GDM1 (cell line): ENCODE measurements at regions not wholly inside any gene's neighbourhood (a gene's known extent, or its start where the extent isn't known, plus 50 kb on each side); places are given as distances from the start of the nearest gene placed in this dataset.
"Not testable (repeated sequence)": the region's sequence is repeated elsewhere in the genome, so short reads cannot be mapped to it uniquely, and the experiment has no call there.

Source experiments
- DNase-seq: peaks from one replicate; lab custom pipeline; 2025; lab: John Stamatoyannopoulos, UW

- no peak for DNase-seq
Measured at GRCh38 chr7:125834421-125834820, 904.8 kb upstream of the POT1 start.

- no peak for DNase-seq
Measured at GRCh38 chr7:125833839-125834238, 904.2 kb upstream of the POT1 start.

- DNase-seq = no peak
Measured at GRCh38 chr7:125830743-125831142, 901.1 kb upstream of the POT1 start.

GRCh38 chr7:125828153-125828700, 898.6 kb upstream of the POT1 start:
- DNase-seq = no peak

GRCh38 chr7:125823538-125823937, 893.9 kb upstream of the POT1 start:
- no peak for DNase-seq

- DNase-seq = no peak
Measured at GRCh38 chr7:125820495-125820894, 890.9 kb upstream of the POT1 start.

GRCh38 chr7:125814100-125814499, 884.5 kb upstream of the POT1 start:
- no peak for DNase-seq

- not testable (repeated sequence) for DNase-seq
Measured at GRCh38 chr7:125806491-125806890, 876.9 kb upstream of the POT1 start.

GRCh38 chr7:125804273-125804672, 874.6 kb upstream of the POT1 start:
- DNase-seq = no peak

- no peak for DNase-seq
Measured at GRCh38 chr7:125780153-125780552, 850.5 kb upstream of the POT1 start.

- no peak for DNase-seq
Measured at GRCh38 chr7:125775317-125775716, 845.7 kb upstream of the POT1 start.

GRCh38 chr7:125773113-125773785, 843.6 kb upstream of the POT1 start:
- DNase-seq = no peak

GRCh38 chr7:125747966-125748365, 818.3 kb upstream of the POT1 start:
- no peak for DNase-seq

- DNase-seq = no peak
Measured at GRCh38 chr7:125746510-125746909, 816.9 kb upstream of the POT1 start.

- DNase-seq = no peak
Measured at GRCh38 chr7:125727215-125727614, 797.6 kb upstream of the POT1 start.

- DNase-seq = no peak
Measured at GRCh38 chr7:125695626-125696025, 766.0 kb upstream of the POT1 start.

GRCh38 chr7:125683156-125683555, 753.5 kb upstream of the POT1 start:
- DNase-seq = no peak

GRCh38 chr7:125681508-125681907, 751.9 kb upstream of the POT1 start:
- no peak for DNase-seq

GRCh38 chr7:125678771-125679170, 749.1 kb upstream of the POT1 start:
- no peak for DNase-seq

- no peak for DNase-seq
Measured at GRCh38 chr7:125675640-125676039, 746.0 kb upstream of the POT1 start.

- DNase-seq = no peak
Measured at GRCh38 chr7:125675169-125675568, 745.5 kb upstream of the POT1 start.

GRCh38 chr7:125670926-125671572, 741.4 kb upstream of the POT1 start:
- DNase-seq = no peak

GRCh38 chr7:125668321-125668993, 738.8 kb upstream of the POT1 start:
- no peak for DNase-seq
